ENCODE measurements at regions not wholly inside any gene's neighbourhood (a gene's known extent, or its start where the extent isn't known, plus 50 kb on each side); places are given as distances from the start of the nearest gene placed in this dataset.
"Not testable (repeated sequence)": the region's sequence is repeated elsewhere in the genome, so short reads cannot be mapped to it uniquely, and the experiment has no call there.

- peaks cover 4% of the 10 kb centered on the region for H3K27me3 Mint-ChIP-seq (ENCODE audit: low read depth)
- H3K27ac Mint-ChIP-seq: no peak overlapping the region
- no peaks in the 10 kb centered on the region for H3K9me3 Mint-ChIP-seq
- no peaks in the 10 kb centered on the region for H3K36me3 Mint-ChIP-seq (ENCODE audit: low read depth)
- no peak overlapping the region for H3K4me3 Mint-ChIP-seq
- no peaks in the 10 kb centered on the region for H3K4me1 Mint-ChIP-seq (ENCODE audit: low read depth)
Measured at GRCh38 chr14:101630056-101630965, 69.0 kb downstream of the DIO3 start.

- Mint-ChIP-seq H3K4me1 (ENCODE audit: low read depth) (no peaks in the 10 kb centered on the region), H3K27me3 (ENCODE audit: low read depth) (peaks cover 4% of the 10 kb centered on the region), H3K4me3 (no peak overlapping the region), H3K36me3 (ENCODE audit: low read depth) (no peaks in the 10 kb centered on the region), H3K9me3 (no peaks in the 10 kb centered on the region), H3K27ac (no peak overlapping the region)
Measured at GRCh38 chr14:101631199-101631598, 69.9 kb downstream of the DIO3 start.

- not testable (repeated sequence) for H3K27ac Mint-ChIP-seq
Measured at GRCh38 chr14:101631970-101632369, 70.7 kb downstream of the DIO3 start.

GRCh38 chr14:101632520-101632919 is 71.2 kb downstream of the DIO3 start:
- H3K27ac Mint-ChIP-seq: no peak overlapping the region
- no peaks in the 10 kb centered on the region for H3K9me3 Mint-ChIP-seq
- no peaks in the 10 kb centered on the region for H3K36me3 Mint-ChIP-seq (ENCODE audit: low read depth)
- no peak overlapping the region for H3K4me3 Mint-ChIP-seq
- peaks cover 9% of the 10 kb centered on the region for H3K27me3 Mint-ChIP-seq (ENCODE audit: low read depth)
- peaks cover 1% of the 10 kb centered on the region for H3K4me1 Mint-ChIP-seq (ENCODE audit: low read depth)

More at GRCh38 chr14:101631970-101632369, 70.7 kb downstream of the DIO3 start:
- H3K27me3 Mint-ChIP-seq (ENCODE audit: low read depth); H3K4me3 Mint-ChIP-seq; H3K36me3 Mint-ChIP-seq (ENCODE audit: low read depth); H3K4me1 Mint-ChIP-seq (ENCODE audit: low read depth); H3K9me3 Mint-ChIP-seq: not testable (repeated sequence)

- Mint-ChIP-seq H3K27ac (no peak overlapping the region), H3K36me3 (ENCODE audit: low read depth) (no peaks in the 10 kb centered on the region), H3K9me3 (no peaks in the 10 kb centered on the region), H3K27me3 (ENCODE audit: low read depth) (peaks cover 9% of the 10 kb centered on the region), H3K4me1 (ENCODE audit: low read depth) (peaks cover 1% of the 10 kb centered on the region), H3K4me3 (no peak overlapping the region)
Measured at GRCh38 chr14:101633276-101633675, 72.0 kb downstream of the DIO3 start.

GRCh38 chr14:101634202-101634849 is 73.0 kb downstream of the DIO3 start:
- H3K4me1 Mint-ChIP-seq (ENCODE audit: low read depth): peaks cover 1% of the 10 kb centered on the region
- H3K36me3 Mint-ChIP-seq (ENCODE audit: low read depth): no peaks in the 10 kb centered on the region
- H3K27ac Mint-ChIP-seq: no peak overlapping the region
- no peaks in the 10 kb centered on the region for H3K9me3 Mint-ChIP-seq
- H3K27me3 Mint-ChIP-seq (ENCODE audit: low read depth): peaks cover 20% of the 10 kb centered on the region
- no peak overlapping the region for H3K4me3 Mint-ChIP-seq

GRCh38 chr14:101634850-101635748 is 73.8 kb downstream of the DIO3 start:
- H3K27ac Mint-ChIP-seq: no peak overlapping the region
- no peaks in the 10 kb centered on the region for H3K36me3 Mint-ChIP-seq (ENCODE audit: low read depth)
- peaks cover 27% of the 10 kb centered on the region for H3K27me3 Mint-ChIP-seq (ENCODE audit: low read depth)
- no peaks in the 10 kb centered on the region for H3K9me3 Mint-ChIP-seq
- H3K4me1 Mint-ChIP-seq (ENCODE audit: low read depth): peaks cover 1% of the 10 kb centered on the region
- no peak overlapping the region for H3K4me3 Mint-ChIP-seq

GRCh38 chr14:101635749-101636560 is 74.7 kb downstream of the DIO3 start:
- H3K9me3 Mint-ChIP-seq: no peaks in the 10 kb centered on the region
- H3K4me3 Mint-ChIP-seq: no peak overlapping the region
- no peak overlapping the region for H3K27ac Mint-ChIP-seq
- H3K36me3 Mint-ChIP-seq (ENCODE audit: low read depth): no peaks in the 10 kb centered on the region
- peaks cover 1% of the 10 kb centered on the region for H3K4me1 Mint-ChIP-seq (ENCODE audit: low read depth)
- peaks cover 34% of the 10 kb centered on the region for H3K27me3 Mint-ChIP-seq (ENCODE audit: low read depth)

GRCh38 chr14:101639241-101639833 is 78.0 kb downstream of the DIO3 start:
- Mint-ChIP-seq H3K36me3 (ENCODE audit: low read depth) (no peaks in the 10 kb centered on the region), H3K27me3 (ENCODE audit: low read depth) (peaks cover 59% of the 10 kb centered on the region), H3K4me1 (ENCODE audit: low read depth) (peaks cover 1% of the 10 kb centered on the region), H3K9me3 (no peaks in the 10 kb centered on the region), H3K4me3 (no peak overlapping the region), H3K27ac (no peak overlapping the region)

GRCh38 chr14:101643651-101644050 is 82.4 kb downstream of the DIO3 start:
- Mint-ChIP-seq H3K27ac (no peak overlapping the region), H3K27me3 (ENCODE audit: low read depth) (peaks cover 75% of the 10 kb centered on the region), H3K9me3 (no peaks in the 10 kb centered on the region), H3K4me3 (no peak overlapping the region), H3K4me1 (ENCODE audit: low read depth) (no peaks in the 10 kb centered on the region), H3K36me3 (ENCODE audit: low read depth) (no peaks in the 10 kb centered on the region)

- peaks cover 3% of the 10 kb centered on the region for H3K9me3 Mint-ChIP-seq
- peaks cover 4% of the 10 kb centered on the region for H3K4me1 Mint-ChIP-seq (ENCODE audit: low read depth)
- H3K27ac Mint-ChIP-seq: no peak overlapping the region
- no peaks in the 10 kb centered on the region for H3K36me3 Mint-ChIP-seq (ENCODE audit: low read depth)
- no peak overlapping the region for H3K4me3 Mint-ChIP-seq
- peaks cover 48% of the 10 kb centered on the region for H3K27me3 Mint-ChIP-seq (ENCODE audit: low read depth)
Measured at GRCh38 chr14:101654051-101654450, 92.8 kb downstream of the DIO3 start.

- no peaks in the 10 kb centered on the region for H3K36me3 Mint-ChIP-seq (ENCODE audit: low read depth)
- no peaks in the 10 kb centered on the region for H3K9me3 Mint-ChIP-seq
- no peak overlapping the region for H3K4me3 Mint-ChIP-seq
- peaks cover 48% of the 10 kb centered on the region for H3K27me3 Mint-ChIP-seq (ENCODE audit: low read depth)
- peaks cover 4% of the 10 kb centered on the region for H3K4me1 Mint-ChIP-seq (ENCODE audit: low read depth)
- no peak overlapping the region for H3K27ac Mint-ChIP-seq
Measured at GRCh38 chr14:101657372-101657771, 96.1 kb downstream of the DIO3 start.

- Mint-ChIP-seq H3K9me3 (peaks cover 23% of the 10 kb centered on the region), H3K27me3 (ENCODE audit: low read depth) (peaks cover 60% of the 10 kb centered on the region), H3K36me3 (ENCODE audit: low read depth) (peaks cover 5% of the 10 kb centered on the region), H3K4me1 (ENCODE audit: low read depth) (no peaks in the 10 kb centered on the region), H3K27ac (no peak overlapping the region), H3K4me3 (no peak overlapping the region)
Measured at GRCh38 chr14:101665478-101666078, 95.9 kb upstream of the PPP2R5C start.
